Activated naive CD4-positive, alpha-beta T cell treated with anti-CD3 and anti-CD28 coated beads, Interleukin-2, amount 50 U/mL, for 16 hours (primary cell): ENCODE measurements at regions not wholly inside any gene's neighbourhood (a gene's known extent, or its start where the extent isn't known, plus 50 kb on each side); places are given as distances from the start of the nearest gene placed in this dataset.
"Not testable (repeated sequence)": the region's sequence is repeated elsewhere in the genome, so short reads cannot be mapped to it uniquely, and the experiment has no call there.

Source experiments
- DNase-seq: peaks from one replicate; pipeline ENCODE4 v3.0.0-alpha.2; 2020

- no peak for DNase-seq
Observed at GRCh38 chr18:47658498-47658897, 272.0 kb downstream of the SMAD2 start.

GRCh38 chr18:47654988-47655387, 275.5 kb downstream of the SMAD2 start:
- no peak for DNase-seq

- no peak for DNase-seq
Observed at GRCh38 chr18:47644896-47645295, 285.6 kb downstream of the SMAD2 start.

- DNase-seq = not testable (repeated sequence)
Observed at GRCh38 chr18:47637551-47637950, 292.9 kb downstream of the SMAD2 start.

- no peak for DNase-seq
Observed at GRCh38 chr18:47635416-47635815, 295.0 kb downstream of the SMAD2 start.

GRCh38 chr18:47632970-47633635, 297.4 kb downstream of the SMAD2 start:
- DNase-seq = no peak

- DNase-seq = no peak
Observed at GRCh38 chr18:47628893-47629292, 301.6 kb downstream of the SMAD2 start.

GRCh38 chr18:47628240-47628781, 302.1 kb downstream of the SMAD2 start:
- DNase-seq = no peak

- no peak for DNase-seq
Observed at GRCh38 chr18:47627030-47627429, 303.4 kb downstream of the SMAD2 start.

GRCh38 chr18:47619771-47620448, 310.5 kb downstream of the SMAD2 start:
- DNase-seq = no peak

- DNase-seq = no peak
Observed at GRCh38 chr18:47618758-47619157, 311.7 kb downstream of the SMAD2 start.

- no peak for DNase-seq
Observed at GRCh38 chr18:47615043-47615442, 315.4 kb downstream of the SMAD2 start.

GRCh38 chr18:47613929-47614328, 316.5 kb downstream of the SMAD2 start:
- DNase-seq = no peak

- DNase-seq = no peak
Observed at GRCh38 chr18:47611649-47612048, 318.8 kb downstream of the SMAD2 start.

- no peak for DNase-seq
Observed at GRCh38 chr18:47606526-47606925, 323.9 kb downstream of the SMAD2 start.

GRCh38 chr18:47605093-47605492, 325.4 kb downstream of the SMAD2 start:
- DNase-seq = no peak

- no peak for DNase-seq
Observed at GRCh38 chr18:47604021-47604420, 326.4 kb downstream of the SMAD2 start.

GRCh38 chr18:47603158-47603557, 327.3 kb downstream of the SMAD2 start:
- no peak for DNase-seq

GRCh38 chr18:47602273-47602897, 328.1 kb downstream of the SMAD2 start:
- no peak for DNase-seq

GRCh38 chr18:47601581-47602272, 328.7 kb downstream of the SMAD2 start:
- DNase-seq = no peak

- DNase-seq = no peak
Observed at GRCh38 chr18:47595831-47596501, 334.5 kb downstream of the SMAD2 start.

- DNase-seq = no peak
Observed at GRCh38 chr18:47594621-47595086, 335.8 kb downstream of the SMAD2 start.
